Ascending aorta (tissue), 2 donors: ENCODE measurements at regions not wholly inside any gene's neighbourhood (a gene's known extent, or its start where the extent isn't known, plus 50 kb on each side); places are given as distances from the start of the nearest gene placed in this dataset.

ENCODE experiments used
- DNase-seq, 2 donors: peaks; one replicate each; pipeline ENCODE4 v3.0.0-alpha.2; 2019; ENCODE audit warnings: low spot score in 2 of 2
- H3K27ac ChIP-seq, 2 donors: fragments of 200-600 bp; sonication (generic); one replicate each; pipeline ENCODE4 v1.5.1; 2016 to 2017; ENCODE audit warnings: mild to moderate bottlenecking in 1 of 2
- H3K27me3 ChIP-seq: fragments of 200-600 bp; sonication (generic); one replicate; pipeline ENCODE4 v1.5.1; 2017
- H3K36me3 ChIP-seq, 2 donors: fragments of 200-600 bp; sonication (generic); one replicate each; pipeline ENCODE4 v1.5.1; 2016
- H3K4me1 ChIP-seq, 2 donors: fragments of 200-600 bp; sonication (generic); one replicate each; pipeline ENCODE4 v1.5.1; 2016 to 2017; ENCODE audit warnings: mild to moderate bottlenecking in 1 of 2
- H3K4me3 ChIP-seq, 2 donors: fragments of 200-600 bp; sonication (generic); one replicate each; pipeline ENCODE4 v1.5.1; 2016 to 2017; ENCODE audit warnings: mild to moderate bottlenecking in 1 of 2
- H3K9me3 ChIP-seq, 2 donors: fragments of 200-600 bp; sonication (generic); one replicate each; pipeline ENCODE4 v1.5.1; 2016
- intact Hi-C: fragments of 100-400 bp; cut with DNase I; formaldehyde crosslinking; loops from one replicate; pipeline ENCODE4 v1.15.1; 2023
- TF ChIP-seq, protein P1 (sequence below), 3 experiments: fragments of 200-600 bp in 2 of 3; fragments of 450-650 bp in 1 of 3; sonication (generic) in 2 of 3; IDR thresholded peaks; one replicate each; pipeline ENCODE4 v1.5.1; 2016 to 2019; ENCODE audit warnings: antibody characterized with exemption in 3 of 3, mild to moderate bottlenecking in 1 of 3, moderate library complexity in 1 of 3

DNA sequence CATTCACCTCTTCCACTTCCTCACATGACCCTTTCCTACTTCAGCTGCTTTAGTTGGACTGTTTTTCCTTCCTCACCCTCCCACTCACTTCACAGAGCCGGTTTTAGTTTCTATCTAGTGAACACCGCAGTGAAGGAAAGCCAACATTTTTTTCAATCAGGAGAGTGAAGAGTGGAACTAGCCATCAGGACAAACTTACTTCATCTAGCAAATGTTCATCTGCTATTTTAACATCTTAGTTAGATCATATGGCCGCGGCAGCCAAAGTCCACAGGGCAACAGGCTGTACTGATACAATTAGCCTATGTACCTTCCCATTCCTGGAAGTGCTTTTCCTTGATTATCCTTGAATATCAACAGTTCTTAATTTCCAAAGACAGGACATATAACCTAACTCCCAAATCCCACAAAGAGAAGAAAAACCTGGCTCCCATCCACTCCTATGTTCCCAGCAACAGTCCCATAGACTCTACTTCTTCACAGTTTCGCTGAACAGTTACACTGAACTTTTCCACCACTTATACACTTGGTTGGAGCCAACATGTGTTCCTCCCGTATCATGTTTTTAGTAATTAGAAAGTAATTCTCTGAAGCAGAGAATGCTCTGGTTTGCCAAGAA is 456.2 kb upstream of the THBS1 start:
- no peaks in the 10 kb centered on the region for H3K36me3 ChIP-seq
- H3K9me3 ChIP-seq: no peaks in the 10 kb centered on the region
- no peak for DNase-seq
- H3K4me1 ChIP-seq: peaks cover 3 to 14% of the 10 kb centered on the region in 2 donors
- TF ChIP-seq, protein P1, sequence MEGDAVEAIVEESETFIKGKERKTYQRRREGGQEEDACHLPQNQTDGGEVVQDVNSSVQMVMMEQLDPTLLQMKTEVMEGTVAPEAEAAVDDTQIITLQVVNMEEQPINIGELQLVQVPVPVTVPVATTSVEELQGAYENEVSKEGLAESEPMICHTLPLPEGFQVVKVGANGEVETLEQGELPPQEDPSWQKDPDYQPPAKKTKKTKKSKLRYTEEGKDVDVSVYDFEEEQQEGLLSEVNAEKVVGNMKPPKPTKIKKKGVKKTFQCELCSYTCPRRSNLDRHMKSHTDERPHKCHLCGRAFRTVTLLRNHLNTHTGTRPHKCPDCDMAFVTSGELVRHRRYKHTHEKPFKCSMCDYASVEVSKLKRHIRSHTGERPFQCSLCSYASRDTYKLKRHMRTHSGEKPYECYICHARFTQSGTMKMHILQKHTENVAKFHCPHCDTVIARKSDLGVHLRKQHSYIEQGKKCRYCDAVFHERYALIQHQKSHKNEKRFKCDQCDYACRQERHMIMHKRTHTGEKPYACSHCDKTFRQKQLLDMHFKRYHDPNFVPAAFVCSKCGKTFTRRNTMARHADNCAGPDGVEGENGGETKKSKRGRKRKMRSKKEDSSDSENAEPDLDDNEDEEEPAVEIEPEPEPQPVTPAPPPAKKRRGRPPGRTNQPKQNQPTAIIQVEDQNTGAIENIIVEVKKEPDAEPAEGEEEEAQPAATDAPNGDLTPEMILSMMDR (IDR thresholded peaks at IDR 0.05): no peak
- H3K27me3 ChIP-seq: no peaks in the 10 kb centered on the region
- H3K27ac ChIP-seq: no peak overlapping the region
- intact Hi-C loops: loop anchor here (5.0 kb wide), 1 partner anchor 43 kb away; no protein-coding TSS in a partner anchor
- no peak overlapping the region for H3K4me3 ChIP-seq

GRCh38 chr15:39125226-39125625 is 455.7 kb upstream of the THBS1 start:
- Histone ChIP-seq H3K4me1 (peaks cover 3 to 14% of the 10 kb centered on the region in 2 donors), H3K27me3 (no peaks in the 10 kb centered on the region), H3K27ac (no peak overlapping the region), H3K4me3 (no peak overlapping the region), H3K9me3 (no peaks in the 10 kb centered on the region), H3K36me3 (no peaks in the 10 kb centered on the region)
- TF ChIP-seq, protein P1 (IDR thresholded peaks at IDR 0.05): no peak
- DNase-seq: no peak
- intact Hi-C loops: loop anchor here (5.0 kb wide), 1 partner anchor 42 kb away; no protein-coding TSS in a partner anchor

DNA sequence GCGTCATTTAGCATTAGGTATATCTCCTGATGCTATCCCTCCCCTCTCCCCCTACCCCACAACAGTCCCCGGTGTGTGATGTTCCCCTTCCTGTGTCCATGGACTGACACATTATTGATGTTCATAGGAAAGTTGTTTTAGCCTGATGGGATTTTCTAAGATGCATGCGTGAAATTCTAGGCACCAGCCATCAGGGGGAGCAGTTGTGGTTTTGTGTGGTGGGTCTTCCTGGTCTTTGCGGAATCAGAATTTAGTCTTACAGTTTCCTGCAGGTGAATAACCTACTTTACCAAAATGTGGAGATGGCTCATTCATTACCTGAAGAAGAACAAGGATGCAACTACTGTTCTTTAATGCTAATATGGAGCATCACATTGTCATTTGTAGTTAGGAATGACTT is 455.0 kb upstream of the THBS1 start:
- Histone ChIP-seq H3K9me3 (no peaks in the 10 kb centered on the region), H3K4me3 (no peak overlapping the region), H3K4me1 (peaks cover 3 to 14% of the 10 kb centered on the region in 2 donors), H3K27ac (no peak overlapping the region), H3K36me3 (no peaks in the 10 kb centered on the region), H3K27me3 (no peaks in the 10 kb centered on the region)
- intact Hi-C loops: loop anchor here (5.0 kb wide), 1 partner anchor 41 kb away; no protein-coding TSS in a partner anchor
- TF ChIP-seq, protein P1 (IDR thresholded peaks at IDR 0.05): peak in 2 of 3 experiments; percentile 31 to 40
- DNase-seq: no peak

DNA sequence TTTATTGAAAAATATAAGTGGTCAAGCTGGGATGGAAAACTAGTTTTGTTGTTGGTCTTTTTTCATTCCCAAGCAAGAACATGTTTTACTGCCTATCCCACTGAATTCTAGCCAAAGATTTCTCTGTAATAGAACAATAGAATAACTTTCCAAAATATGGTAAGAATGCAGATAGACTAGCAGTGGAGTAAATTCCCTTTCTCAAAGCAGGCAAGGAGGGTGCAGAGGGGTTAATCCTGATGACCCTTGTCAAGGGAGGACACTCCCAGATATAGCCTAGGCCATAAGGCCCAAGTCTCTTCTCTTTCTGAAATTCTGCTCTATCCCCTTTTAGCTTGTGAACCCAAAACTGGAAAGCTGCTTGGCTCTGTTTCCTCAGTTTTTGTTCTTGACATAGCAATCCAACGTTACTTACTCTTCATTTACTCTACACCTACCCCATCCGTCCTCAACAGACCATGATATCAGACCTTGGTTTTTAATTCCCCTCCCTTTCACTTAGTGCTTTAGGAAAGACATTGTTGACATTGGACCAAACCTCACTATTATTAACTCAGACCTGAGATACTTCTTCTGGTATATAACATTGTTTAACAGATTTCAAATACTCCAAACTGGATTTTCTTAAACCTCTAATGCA is 453.6 kb upstream of the THBS1 start:
- TF ChIP-seq, protein P1 (IDR thresholded peaks at IDR 0.05): no peak
- intact Hi-C loops: loop anchor here (5.0 kb wide), 1 partner anchor 40 kb away; no protein-coding TSS in a partner anchor
- no peaks in the 10 kb centered on the region for H3K27me3 ChIP-seq
- peak overlapping the region in 1 of 2 donors; percentile 39 for H3K27ac ChIP-seq
- H3K36me3 ChIP-seq: no peaks in the 10 kb centered on the region
- DNase-seq: no peak
- H3K4me3 ChIP-seq: no peak overlapping the region
- peaks cover 3 to 14% of the 10 kb centered on the region in 2 donors for H3K4me1 ChIP-seq
- H3K9me3 ChIP-seq: no peaks in the 10 kb centered on the region

DNA sequence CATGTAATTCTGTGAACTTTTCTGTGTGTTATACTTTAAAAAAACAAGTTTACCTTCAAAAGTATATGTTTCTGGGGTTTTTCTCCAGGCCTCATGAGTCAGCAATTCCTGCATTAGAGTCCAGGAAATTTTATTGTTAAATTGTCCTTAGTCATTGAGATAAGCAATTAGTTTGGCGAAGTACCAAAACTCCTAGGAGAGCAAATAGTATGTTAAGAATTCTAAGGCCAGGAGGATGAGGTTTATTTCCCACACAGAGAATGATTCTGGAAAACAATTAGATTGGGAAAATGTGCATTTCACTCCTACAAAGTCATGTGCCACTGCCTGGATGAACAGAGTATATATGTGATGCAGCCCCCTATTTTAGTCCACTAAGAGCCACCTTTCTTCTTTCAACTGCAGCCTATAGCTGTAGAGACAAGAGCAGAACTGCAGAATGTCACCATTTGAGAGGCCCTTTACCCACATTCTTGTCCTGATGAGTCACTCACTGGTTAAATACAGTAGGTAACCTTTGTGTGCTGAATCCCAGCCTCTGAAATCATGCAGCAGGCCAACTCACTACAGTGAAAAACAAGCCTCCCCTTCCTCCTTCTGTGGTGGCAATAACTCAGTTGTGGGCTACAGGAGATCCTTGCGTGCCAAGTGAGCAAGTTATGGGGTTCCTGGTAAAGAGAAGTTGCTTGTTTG is 452.8 kb upstream of the THBS1 start:
- no peak overlapping the region for H3K4me3 ChIP-seq
- H3K27ac ChIP-seq: no peak overlapping the region
- no peaks in the 10 kb centered on the region for H3K27me3 ChIP-seq
- H3K4me1 ChIP-seq: peaks cover 3 to 17% of the 10 kb centered on the region in 2 donors
- no peaks in the 10 kb centered on the region for H3K36me3 ChIP-seq
- intact Hi-C loops: loop anchor here (5.0 kb wide), 1 partner anchor 39 kb away; no protein-coding TSS in a partner anchor
- TF ChIP-seq, protein P1 (IDR thresholded peaks at IDR 0.05): no peak
- H3K9me3 ChIP-seq: no peaks in the 10 kb centered on the region
- DNase-seq: no peak
